ENCODE measurements at regions not wholly inside any gene's neighbourhood (a gene's known extent, or its start where the extent isn't known, plus 50 kb on each side); places are given as distances from the start of the nearest gene placed in this dataset.

- TF ChIP-seq, protein P1, sequence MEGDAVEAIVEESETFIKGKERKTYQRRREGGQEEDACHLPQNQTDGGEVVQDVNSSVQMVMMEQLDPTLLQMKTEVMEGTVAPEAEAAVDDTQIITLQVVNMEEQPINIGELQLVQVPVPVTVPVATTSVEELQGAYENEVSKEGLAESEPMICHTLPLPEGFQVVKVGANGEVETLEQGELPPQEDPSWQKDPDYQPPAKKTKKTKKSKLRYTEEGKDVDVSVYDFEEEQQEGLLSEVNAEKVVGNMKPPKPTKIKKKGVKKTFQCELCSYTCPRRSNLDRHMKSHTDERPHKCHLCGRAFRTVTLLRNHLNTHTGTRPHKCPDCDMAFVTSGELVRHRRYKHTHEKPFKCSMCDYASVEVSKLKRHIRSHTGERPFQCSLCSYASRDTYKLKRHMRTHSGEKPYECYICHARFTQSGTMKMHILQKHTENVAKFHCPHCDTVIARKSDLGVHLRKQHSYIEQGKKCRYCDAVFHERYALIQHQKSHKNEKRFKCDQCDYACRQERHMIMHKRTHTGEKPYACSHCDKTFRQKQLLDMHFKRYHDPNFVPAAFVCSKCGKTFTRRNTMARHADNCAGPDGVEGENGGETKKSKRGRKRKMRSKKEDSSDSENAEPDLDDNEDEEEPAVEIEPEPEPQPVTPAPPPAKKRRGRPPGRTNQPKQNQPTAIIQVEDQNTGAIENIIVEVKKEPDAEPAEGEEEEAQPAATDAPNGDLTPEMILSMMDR (IDR thresholded peaks at IDR 0.05) = no peak
- TF ChIP-seq POLR2A (IDR thresholded peaks at IDR 0.05) (no peak), POLR2AphosphoS5 (IDR thresholded peaks at IDR 0.05) (no peak), EP300 (IDR thresholded peaks at IDR 0.05) (no peak)
Observed at GRCh38 chr6:121767211-121767610, 331.8 kb downstream of the GJA1 start.

All from stomach (tissue), 4 donors.